Neural progenitor cell (in vitro differentiated cells): ENCODE measurements at regions not wholly inside any gene's neighbourhood (a gene's known extent, or its start where the extent isn't known, plus 50 kb on each side); places are given as distances from the start of the nearest gene placed in this dataset.

Source experiments
- DNase-seq: peaks from one replicate; pipeline ENCODE4 v3.0.0-alpha.2; 2016; ENCODE audit warnings: low spot score
- H2AFZ ChIP-seq: fragments of 200-600 bp; sonication (generic); replicated peaks from 2 replicates; pipeline ENCODE4 v1.6.1; 2016; ENCODE audit warnings: antibody characterized with exemption
- H3F3A ChIP-seq: fragments of 200-600 bp; sonication (generic); 2 replicates; pipeline ENCODE4 v1.6.1; 2016; ENCODE audit warnings: antibody characterized with exemption, low read depth
- H3K27ac ChIP-seq: fragments of 200-600 bp; sonication (generic); 2 replicates; pipeline ENCODE4 v1.5.1; 2016; ENCODE audit warnings: mild to moderate bottlenecking
- H3K27me3 ChIP-seq: fragments of 200-600 bp; sonication (generic); 2 replicates; pipeline ENCODE4 v1.6.1; 2016; ENCODE audit warnings: mild to moderate bottlenecking, moderate library complexity
- H3K36me3 ChIP-seq: fragments of 200-600 bp; sonication (generic); 2 replicates; pipeline ENCODE4 v1.5.1; 2016
- H3K4me1 ChIP-seq: fragments of 200-600 bp; sonication (generic); 2 replicates; pipeline ENCODE4 v1.6.1; 2016; ENCODE audit warnings: mixed run types
- H3K4me2 ChIP-seq: fragments of 200-600 bp; sonication (generic); 2 replicates; pipeline ENCODE4 v1.6.1; 2016
- H3K4me3 ChIP-seq: fragments of 200-600 bp; sonication (generic); 2 replicates; pipeline ENCODE4 v1.5.1; 2016
- H3K79me2 ChIP-seq: fragments of 200-600 bp; sonication (generic); 2 replicates; pipeline ENCODE4 v1.6.1; 2016; ENCODE audit warnings: low read depth
- H3K9ac ChIP-seq: fragments of 200-600 bp; sonication (generic); 2 replicates; pipeline ENCODE4 v1.6.1; 2016
- H3K9me3 ChIP-seq: fragments of 200-600 bp; sonication (generic); 2 replicates; pipeline ENCODE4 v1.5.1; 2016; ENCODE audit warnings: low read depth
- H4K20me1 ChIP-seq: fragments of 200-600 bp; sonication (generic); 2 replicates; pipeline ENCODE4 v1.6.1; 2016; ENCODE audit warnings: low read depth
- H3K27ac Mint-ChIP-seq: 3 replicates; pipeline ENCODE4 v1.8.0; 2021; ENCODE audit warnings: mixed read lengths
- H3K27me3 Mint-ChIP-seq: 2 replicates; pipeline ENCODE4 v1.8.0; 2022; ENCODE audit warnings: low read depth, mild to moderate bottlenecking, inconsistent platforms, moderate library complexity, mixed read lengths; ENCODE audit not compliant: insufficient read depth
- H3K36me3 Mint-ChIP-seq: 3 replicates; pipeline ENCODE4 v1.8.0; 2021; ENCODE audit warnings: mixed read lengths
- H3K4me1 Mint-ChIP-seq: 3 replicates; pipeline ENCODE4 v1.8.0; 2021; ENCODE audit warnings: mixed read lengths
- H3K4me3 Mint-ChIP-seq: 3 replicates; pipeline ENCODE4 v1.8.0; 2021; ENCODE audit warnings: mild to moderate bottlenecking, moderate library complexity, mixed read lengths
- H3K9me3 Mint-ChIP-seq: 3 replicates; pipeline ENCODE4 v1.8.0; 2020; ENCODE audit warnings: mixed read lengths
- CTCF ChIP-seq: fragments of 200-600 bp; sonication (generic); IDR thresholded peaks from 2 replicates; pipeline ENCODE4 v1.5.1; 2017; ENCODE audit warnings: antibody characterized with exemption, mild to moderate bottlenecking
- EZH2 ChIP-seq: fragments of 200-600 bp; sonication (generic); IDR thresholded peaks from 2 replicates; pipeline ENCODE4 v1.6.1; 2017; ENCODE audit warnings: antibody characterized with exemption, mild to moderate bottlenecking, moderate library complexity
- EZH2phosphoT487 ChIP-seq: fragments of 200-600 bp; sonication (generic); IDR thresholded peaks from 2 replicates; pipeline ENCODE4 v1.6.1; 2017; ENCODE audit warnings: antibody characterized with exemption

- no peaks in the 10 kb centered on the region for H3F3A ChIP-seq
- H3K9me3 ChIP-seq = no peaks in the 10 kb centered on the region
- H3K9me3 Mint-ChIP-seq = no peaks in the 10 kb centered on the region
- no peak overlapping the region for H3K27ac Mint-ChIP-seq
- H3K4me2 ChIP-seq = no peak overlapping the region
- no peak for TF ChIP-seq EZH2phosphoT487
- no peak overlapping the region for H3K4me3 Mint-ChIP-seq
- no peak overlapping the region for H3K9ac ChIP-seq
- no peak for DNase-seq
- no peaks in the 10 kb centered on the region for H3K4me1 ChIP-seq
- H3K4me1 Mint-ChIP-seq = no peaks in the 10 kb centered on the region
- no peak overlapping the region for H3K4me3 ChIP-seq
- H3K27me3 Mint-ChIP-seq = peaks cover 6% of the 10 kb centered on the region
- H3K36me3 ChIP-seq = no peaks in the 10 kb centered on the region
- no peaks in the 10 kb centered on the region for H3K79me2 ChIP-seq
- no peaks in the 10 kb centered on the region for H4K20me1 ChIP-seq
- no peaks in the 10 kb centered on the region for H3K27me3 ChIP-seq
- H3K27ac ChIP-seq = no peak overlapping the region
- no peak overlapping the region for H2AFZ ChIP-seq
- no peaks in the 10 kb centered on the region for H3K36me3 Mint-ChIP-seq
Observed at GRCh38 chr7:155869784-155870076, 57.5 kb upstream of the SHH start.

- DNase-seq = no peak
- TF ChIP-seq EZH2phosphoT487 (no peak), CTCF (no peak), EZH2 (no peak)
- H3K4me3 ChIP-seq = no peak overlapping the region
- H3K27ac ChIP-seq = no peak overlapping the region
- H4K20me1 ChIP-seq = no peaks in the 10 kb centered on the region
- no peaks in the 10 kb centered on the region for H3K9me3 ChIP-seq
- H3K27me3 Mint-ChIP-seq = peaks cover 6% of the 10 kb centered on the region
- no peaks in the 10 kb centered on the region for H3K79me2 ChIP-seq
- no peaks in the 10 kb centered on the region for H3K4me1 Mint-ChIP-seq
- H3K9me3 Mint-ChIP-seq = no peaks in the 10 kb centered on the region
- no peaks in the 10 kb centered on the region for H3K36me3 ChIP-seq
- H3K4me1 ChIP-seq = no peaks in the 10 kb centered on the region
- H3K27ac Mint-ChIP-seq = no peak overlapping the region
- no peak overlapping the region for H3K9ac ChIP-seq
- no peak overlapping the region for H3K4me3 Mint-ChIP-seq
- H3K36me3 Mint-ChIP-seq = no peaks in the 10 kb centered on the region
- no peak overlapping the region for H3K4me2 ChIP-seq
- H2AFZ ChIP-seq = no peak overlapping the region
- no peaks in the 10 kb centered on the region for H3F3A ChIP-seq
- no peaks in the 10 kb centered on the region for H3K27me3 ChIP-seq
Observed at GRCh38 chr7:155868955-155869783, 56.9 kb upstream of the SHH start.

DNA sequence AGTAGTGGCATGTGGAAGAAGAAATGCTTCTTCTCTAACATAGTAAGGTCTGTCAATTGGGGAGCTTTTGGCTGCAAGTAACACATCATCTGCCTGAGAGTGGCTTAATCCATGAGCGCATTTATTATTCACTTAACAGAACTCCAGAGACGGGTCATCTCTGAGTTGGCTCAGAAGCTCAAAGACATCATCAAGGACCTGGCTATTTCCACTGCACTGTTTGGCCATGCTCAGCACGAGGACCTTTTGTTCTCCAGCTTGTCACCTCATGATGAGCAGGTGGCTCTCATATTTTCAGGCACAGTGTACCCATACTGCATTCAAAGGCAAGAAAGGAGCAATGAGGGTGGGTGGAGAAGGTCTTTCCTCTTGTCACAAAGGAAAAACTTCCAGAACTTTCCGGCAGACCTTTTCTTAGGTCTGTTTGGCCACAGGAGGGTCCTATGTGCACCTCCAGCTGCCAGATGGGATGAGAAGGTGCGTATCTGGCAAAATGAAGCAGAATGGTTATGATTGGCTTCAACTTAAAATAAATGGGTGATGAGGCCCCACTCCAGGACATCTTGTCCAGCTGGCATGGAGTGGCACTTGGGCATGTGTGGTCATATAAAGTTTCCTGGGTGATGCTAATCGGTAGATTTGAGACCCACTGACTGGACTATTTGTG is 55.6 kb upstream of the SHH start:
- H3K4me1 Mint-ChIP-seq = no peaks in the 10 kb centered on the region
- Histone ChIP-seq H4K20me1 (no peaks in the 10 kb centered on the region), H3K79me2 (no peaks in the 10 kb centered on the region), H3K9me3 (no peaks in the 10 kb centered on the region), H3F3A (no peaks in the 10 kb centered on the region), H2AFZ (no peak overlapping the region), H3K4me1 (no peaks in the 10 kb centered on the region), H3K27ac (no peak overlapping the region), H3K27me3 (no peaks in the 10 kb centered on the region), H3K9ac (no peak overlapping the region), H3K4me3 (no peak overlapping the region), H3K4me2 (no peak overlapping the region), H3K36me3 (no peaks in the 10 kb centered on the region)
- DNase-seq = no peak
- H3K4me3 Mint-ChIP-seq = peak overlapping the region; percentile 55
- H3K27ac Mint-ChIP-seq = no peak overlapping the region
- no peaks in the 10 kb centered on the region for H3K36me3 Mint-ChIP-seq
- H3K9me3 Mint-ChIP-seq = no peaks in the 10 kb centered on the region
- TF ChIP-seq EZH2 (no peak), CTCF (no peak)
- peaks cover 5% of the 10 kb centered on the region for H3K27me3 Mint-ChIP-seq

GRCh38 chr7:155867280-155867679 is 55.0 kb upstream of the SHH start:
- H3K27me3 Mint-ChIP-seq = peaks cover 4% of the 10 kb centered on the region
- no peaks in the 10 kb centered on the region for H3K4me1 Mint-ChIP-seq
- no peaks in the 10 kb centered on the region for H4K20me1 ChIP-seq
- no peaks in the 10 kb centered on the region for H3K9me3 Mint-ChIP-seq
- no peak overlapping the region for H3K27ac Mint-ChIP-seq
- H3K9me3 ChIP-seq = no peaks in the 10 kb centered on the region
- H3K36me3 Mint-ChIP-seq = no peaks in the 10 kb centered on the region
- no peak overlapping the region for H3K4me2 ChIP-seq
- no peaks in the 10 kb centered on the region for H3K79me2 ChIP-seq
- H3K27me3 ChIP-seq = no peaks in the 10 kb centered on the region
- no peak for DNase-seq
- no peaks in the 10 kb centered on the region for H3K36me3 ChIP-seq
- TF ChIP-seq CTCF = no peak
- TF ChIP-seq EZH2 = no peak
- no peak for TF ChIP-seq EZH2phosphoT487
- no peak overlapping the region for H3K9ac ChIP-seq
- no peak overlapping the region for H3K4me3 Mint-ChIP-seq
- H3K4me3 ChIP-seq = no peak overlapping the region
- H3F3A ChIP-seq = no peaks in the 10 kb centered on the region
- H2AFZ ChIP-seq = no peak overlapping the region
- H3K4me1 ChIP-seq = no peaks in the 10 kb centered on the region
- H3K27ac ChIP-seq = no peak overlapping the region
